GM23338 (cell line): ENCODE measurements at regions not wholly inside any gene's neighbourhood (a gene's known extent, or its start where the extent isn't known, plus 50 kb on each side); places are given as distances from the start of the nearest gene placed in this dataset.
"Not testable (repeated sequence)": the region's sequence is repeated elsewhere in the genome, so short reads cannot be mapped to it uniquely, and the experiment has no call there.

Experiments used
- EZH2 ChIP-seq: fragments of 200-600 bp; sonication (generic); IDR thresholded peaks from one replicate; pipeline ENCODE4 v1.8.0; 2017; ENCODE audit warnings: antibody characterized with exemption, mild to moderate bottlenecking, low read depth; ENCODE audit not compliant: unreplicated experiment
- EZH2phosphoT487 ChIP-seq: fragments of 200-600 bp; sonication (generic); IDR thresholded peaks from one replicate; pipeline ENCODE4 v1.8.1; 2018; ENCODE audit warnings: antibody characterized with exemption; ENCODE audit not compliant: unreplicated experiment
- JUNB ChIP-seq: IDR thresholded peaks from one replicate; pipeline ENCODE4 v1.6.1; 2016; ENCODE audit warnings: antibody characterized with exemption; ENCODE audit not compliant: unreplicated experiment
- NANOG ChIP-seq: IDR thresholded peaks from 2 replicates; pipeline ENCODE4 v1.6.1; 2016; ENCODE audit warnings: antibody characterized with exemption, borderline replicate concordance
- POLR2AphosphoS5 ChIP-seq: IDR thresholded peaks from 2 replicates; pipeline ENCODE4 v1.6.1; 2016; ENCODE audit warnings: antibody characterized with exemption, low read depth
- STAT1 ChIP-seq: IDR thresholded peaks from one replicate; pipeline ENCODE4 v1.6.1; 2016; ENCODE audit warnings: antibody characterized with exemption; ENCODE audit not compliant: unreplicated experiment
- ZNF114 ChIP-seq: fragments of 250-450 bp; sonication (Bioruptor Pico); IDR thresholded peaks from 2 replicates; pipeline ENCODE4 v1.5.0; 2020; ENCODE audit warnings: mild to moderate bottlenecking, moderate library complexity
- ZNF331 ChIP-seq: fragments of 250-450 bp; sonication (Bioruptor Pico); IDR thresholded peaks from 2 replicates; pipeline ENCODE4 v1.5.0; 2020; ENCODE audit warnings: low read depth, mild to moderate bottlenecking, moderate library complexity
- TF ChIP-seq, protein P1 (sequence below), 2 experiments: fragments of 200-600 bp in 1 of 2; sonication (generic) in 1 of 2; conservative IDR thresholded peaks; 2 replicates each; pipeline versions ENCODE4 v1.5.1 to v1.6.1; 2016 to 2017; ENCODE audit warnings: antibody characterized with exemption in 2 of 2, low read depth in 2 of 2, mild to moderate bottlenecking in 2 of 2, moderate library complexity in 1 of 2
- TF ChIP-seq, protein P2 (sequence below): IDR thresholded peaks from one replicate; pipeline ENCODE4 v1.6.1; 2018; ENCODE audit warnings: antibody characterized with exemption; ENCODE audit not compliant: unreplicated experiment

DNA sequence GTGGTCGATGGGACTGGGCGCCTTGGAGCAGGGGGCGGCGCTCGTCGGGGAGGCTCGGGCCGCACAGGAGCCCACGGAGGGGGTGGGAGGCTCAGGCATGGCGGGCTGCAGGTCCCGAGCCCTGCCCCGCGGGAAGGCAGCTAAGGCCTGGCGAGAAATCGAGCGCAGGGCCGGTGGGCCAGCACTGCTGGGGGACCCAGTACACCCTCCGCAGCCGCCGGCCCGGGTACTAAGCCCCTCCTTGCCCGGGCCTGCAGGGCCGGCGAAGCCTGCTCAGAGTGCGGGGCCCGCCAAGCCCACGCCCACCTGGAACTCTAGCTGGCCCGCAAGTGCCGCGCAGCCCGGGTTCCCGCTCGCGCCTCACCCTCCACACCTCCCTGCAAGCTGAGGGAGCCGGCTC lies 129.2 kb downstream of the BUB3 start:
- TF ChIP-seq, protein P1, sequence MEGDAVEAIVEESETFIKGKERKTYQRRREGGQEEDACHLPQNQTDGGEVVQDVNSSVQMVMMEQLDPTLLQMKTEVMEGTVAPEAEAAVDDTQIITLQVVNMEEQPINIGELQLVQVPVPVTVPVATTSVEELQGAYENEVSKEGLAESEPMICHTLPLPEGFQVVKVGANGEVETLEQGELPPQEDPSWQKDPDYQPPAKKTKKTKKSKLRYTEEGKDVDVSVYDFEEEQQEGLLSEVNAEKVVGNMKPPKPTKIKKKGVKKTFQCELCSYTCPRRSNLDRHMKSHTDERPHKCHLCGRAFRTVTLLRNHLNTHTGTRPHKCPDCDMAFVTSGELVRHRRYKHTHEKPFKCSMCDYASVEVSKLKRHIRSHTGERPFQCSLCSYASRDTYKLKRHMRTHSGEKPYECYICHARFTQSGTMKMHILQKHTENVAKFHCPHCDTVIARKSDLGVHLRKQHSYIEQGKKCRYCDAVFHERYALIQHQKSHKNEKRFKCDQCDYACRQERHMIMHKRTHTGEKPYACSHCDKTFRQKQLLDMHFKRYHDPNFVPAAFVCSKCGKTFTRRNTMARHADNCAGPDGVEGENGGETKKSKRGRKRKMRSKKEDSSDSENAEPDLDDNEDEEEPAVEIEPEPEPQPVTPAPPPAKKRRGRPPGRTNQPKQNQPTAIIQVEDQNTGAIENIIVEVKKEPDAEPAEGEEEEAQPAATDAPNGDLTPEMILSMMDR (conservative IDR thresholded peaks at IDR 0.05; ENCODE audit: low read depth in 2 of 2): not testable (repeated sequence)
- TF ChIP-seq EZH2; POLR2AphosphoS5; EZH2phosphoT487; NANOG; JUNB; STAT1; ZNF114 (CRISPR knock-in tag); ZNF331 (CRISPR knock-in tag): not testable (repeated sequence)
- TF ChIP-seq, protein P2, sequence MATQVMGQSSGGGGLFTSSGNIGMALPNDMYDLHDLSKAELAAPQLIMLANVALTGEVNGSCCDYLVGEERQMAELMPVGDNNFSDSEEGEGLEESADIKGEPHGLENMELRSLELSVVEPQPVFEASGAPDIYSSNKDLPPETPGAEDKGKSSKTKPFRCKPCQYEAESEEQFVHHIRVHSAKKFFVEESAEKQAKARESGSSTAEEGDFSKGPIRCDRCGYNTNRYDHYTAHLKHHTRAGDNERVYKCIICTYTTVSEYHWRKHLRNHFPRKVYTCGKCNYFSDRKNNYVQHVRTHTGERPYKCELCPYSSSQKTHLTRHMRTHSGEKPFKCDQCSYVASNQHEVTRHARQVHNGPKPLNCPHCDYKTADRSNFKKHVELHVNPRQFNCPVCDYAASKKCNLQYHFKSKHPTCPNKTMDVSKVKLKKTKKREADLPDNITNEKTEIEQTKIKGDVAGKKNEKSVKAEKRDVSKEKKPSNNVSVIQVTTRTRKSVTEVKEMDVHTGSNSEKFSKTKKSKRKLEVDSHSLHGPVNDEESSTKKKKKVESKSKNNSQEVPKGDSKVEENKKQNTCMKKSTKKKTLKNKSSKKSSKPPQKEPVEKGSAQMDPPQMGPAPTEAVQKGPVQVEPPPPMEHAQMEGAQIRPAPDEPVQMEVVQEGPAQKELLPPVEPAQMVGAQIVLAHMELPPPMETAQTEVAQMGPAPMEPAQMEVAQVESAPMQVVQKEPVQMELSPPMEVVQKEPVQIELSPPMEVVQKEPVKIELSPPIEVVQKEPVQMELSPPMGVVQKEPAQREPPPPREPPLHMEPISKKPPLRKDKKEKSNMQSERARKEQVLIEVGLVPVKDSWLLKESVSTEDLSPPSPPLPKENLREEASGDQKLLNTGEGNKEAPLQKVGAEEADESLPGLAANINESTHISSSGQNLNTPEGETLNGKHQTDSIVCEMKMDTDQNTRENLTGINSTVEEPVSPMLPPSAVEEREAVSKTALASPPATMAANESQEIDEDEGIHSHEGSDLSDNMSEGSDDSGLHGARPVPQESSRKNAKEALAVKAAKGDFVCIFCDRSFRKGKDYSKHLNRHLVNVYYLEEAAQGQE: not testable (repeated sequence)
